ENCODE measurements at regions not wholly inside any gene's neighbourhood (a gene's known extent, or its start where the extent isn't known, plus 50 kb on each side); places are given as distances from the start of the nearest gene placed in this dataset.
"Not testable (repeated sequence)": the region's sequence is repeated elsewhere in the genome, so short reads cannot be mapped to it uniquely, and the experiment has no call there.

- H3K27ac Mint-ChIP-seq (ENCODE audit: unreplicated experiment): no peak overlapping the region
- peaks cover 2% of the 10 kb centered on the region for H3K4me1 Mint-ChIP-seq (ENCODE audit: unreplicated experiment)
- H3K27me3 Mint-ChIP-seq (ENCODE audit: unreplicated experiment): peaks cover 3% of the 10 kb centered on the region
- H3K4me3 Mint-ChIP-seq (ENCODE audit: unreplicated experiment): no peak overlapping the region
- TF ChIP-seq CTCF (IDR thresholded peaks at IDR 0.05; ENCODE audit: unreplicated experiment): no peak
- peaks cover 4% of the 10 kb centered on the region for H3K36me3 Mint-ChIP-seq (ENCODE audit: low read depth, unreplicated experiment)
- no peak for DNase-seq (ENCODE audit: low spot score)
- no peaks in the 10 kb centered on the region for H3K9me3 Mint-ChIP-seq (ENCODE audit: unreplicated experiment)
Observed at GRCh38 chr7:16960337-16960965, 78.7 kb upstream of the AGR3 start.

GRCh38 chr7:16961641-16962040 lies 79.9 kb upstream of the AGR3 start:
- Mint-ChIP-seq H3K4me3 (ENCODE audit: unreplicated experiment) (no peak overlapping the region), H3K4me1 (ENCODE audit: unreplicated experiment) (no peaks in the 10 kb centered on the region), H3K36me3 (ENCODE audit: low read depth, unreplicated experiment) (peaks cover 5% of the 10 kb centered on the region), H3K9me3 (ENCODE audit: unreplicated experiment) (no peaks in the 10 kb centered on the region), H3K27ac (ENCODE audit: unreplicated experiment) (no peak overlapping the region), H3K27me3 (ENCODE audit: unreplicated experiment) (peaks cover 3% of the 10 kb centered on the region)
- TF ChIP-seq CTCF (IDR thresholded peaks at IDR 0.05; ENCODE audit: unreplicated experiment): no peak
- no peak for DNase-seq (ENCODE audit: low spot score)

- H3K36me3 Mint-ChIP-seq (ENCODE audit: low read depth, unreplicated experiment): peaks cover 5% of the 10 kb centered on the region
- H3K27me3 Mint-ChIP-seq (ENCODE audit: unreplicated experiment): peaks cover 3% of the 10 kb centered on the region
- no peak overlapping the region for H3K4me3 Mint-ChIP-seq (ENCODE audit: unreplicated experiment)
- H3K9me3 Mint-ChIP-seq (ENCODE audit: unreplicated experiment): no peaks in the 10 kb centered on the region
- H3K4me1 Mint-ChIP-seq (ENCODE audit: unreplicated experiment): no peaks in the 10 kb centered on the region
- no peak overlapping the region for H3K27ac Mint-ChIP-seq (ENCODE audit: unreplicated experiment)
- TF ChIP-seq CTCF (IDR thresholded peaks at IDR 0.05; ENCODE audit: unreplicated experiment): no peak
- DNase-seq (ENCODE audit: low spot score): no peak
Observed at GRCh38 chr7:16963044-16963443, 81.3 kb upstream of the AGR3 start.

GRCh38 chr7:16965697-16966096 lies 83.9 kb upstream of the AGR3 start:
- not testable (repeated sequence) for H3K27me3 Mint-ChIP-seq (ENCODE audit: unreplicated experiment); DNase-seq (ENCODE audit: low spot score); H3K9me3 Mint-ChIP-seq (ENCODE audit: unreplicated experiment); H3K4me3 Mint-ChIP-seq (ENCODE audit: unreplicated experiment); H3K36me3 Mint-ChIP-seq (ENCODE audit: low read depth, unreplicated experiment); H3K4me1 Mint-ChIP-seq (ENCODE audit: unreplicated experiment); H3K27ac Mint-ChIP-seq (ENCODE audit: unreplicated experiment)

- DNase-seq (ENCODE audit: low spot score): no peak
- Mint-ChIP-seq H3K27ac (ENCODE audit: unreplicated experiment) (no peak overlapping the region), H3K4me3 (ENCODE audit: unreplicated experiment) (no peak overlapping the region), H3K27me3 (ENCODE audit: unreplicated experiment) (no peaks in the 10 kb centered on the region), H3K36me3 (ENCODE audit: low read depth, unreplicated experiment) (peaks cover 5% of the 10 kb centered on the region), H3K9me3 (ENCODE audit: unreplicated experiment) (no peaks in the 10 kb centered on the region), H3K4me1 (ENCODE audit: unreplicated experiment) (peaks cover 7% of the 10 kb centered on the region)
- no peak for TF ChIP-seq CTCF (IDR thresholded peaks at IDR 0.05; ENCODE audit: unreplicated experiment)
Observed at GRCh38 chr7:16967300-16967811, 85.6 kb upstream of the AGR3 start.
